ENCODE measurements at regions not wholly inside any gene's neighbourhood (a gene's known extent, or its start where the extent isn't known, plus 50 kb on each side); places are given as distances from the start of the nearest gene placed in this dataset.

GRCh38 chr10:30536578-30536977, 93.0 kb downstream of the LYZL2 start:
- WGBS, 2 donors (ENCODE audit: low coverage in 1 of 2) = 28 to 42% methylated on average over 4 of the region's 4 CpGs
- no peaks in the 10 kb centered on the region for H3K27me3 ChIP-seq
- H3K4me3 ChIP-seq = no peak overlapping the region
- in situ Hi-C loops (cut with MboI; ENCODE audit: low pct_ligation_motif_present in 1 of 4, low pct_unique_long_range_greater_than_20kb in 1 of 4, low sequenced_read_pairs in 3 of 4) = loop anchor here in 2 of 4 donors (5.0 to 10.0 kb wide), 2 partner anchors 122 to 124 kb away; no protein-coding TSS in a partner anchor
- H3K4me1 ChIP-seq = peaks cover 0 to 8% (median 0%) of the 10 kb centered on the region in 4 donors
- no peak for DNase-seq
- intact Hi-C loops (cut with DNase I; ENCODE audit: low total_unique reads) = no loop called here
- H3K27ac ChIP-seq = no peak overlapping the region
- H3K9me3 ChIP-seq = no peaks in the 10 kb centered on the region
- no peaks in the 10 kb centered on the region for H3K36me3 ChIP-seq
- no peak for TF ChIP-seq POLR2A (IDR thresholded peaks at IDR 0.05)
- TF ChIP-seq EP300 (IDR thresholded peaks at IDR 0.05; ENCODE audit: low read depth) = no peak
- TF ChIP-seq CTCF (IDR thresholded peaks at IDR 0.05) = no peak
- TF ChIP-seq POLR2AphosphoS5 (IDR thresholded peaks at IDR 0.05) = no peak

GRCh38 chr10:30535677-30536076, 93.9 kb downstream of the LYZL2 start:
- no peak for DNase-seq
- no peaks in the 10 kb centered on the region for H3K27me3 ChIP-seq
- H3K27ac ChIP-seq = no peak overlapping the region
- intact Hi-C loops (cut with DNase I; ENCODE audit: low total_unique reads) (no loop called here), in situ Hi-C loops (cut with MboI; ENCODE audit: low pct_ligation_motif_present in 1 of 4, low pct_unique_long_range_greater_than_20kb in 1 of 4, low sequenced_read_pairs in 3 of 4) (loop anchor here in 2 of 4 donors (5.0 to 10.0 kb wide), 2 partner anchors 121 to 123 kb away; no protein-coding TSS in a partner anchor)
- H3K9me3 ChIP-seq = no peaks in the 10 kb centered on the region
- H3K36me3 ChIP-seq = no peaks in the 10 kb centered on the region
- peaks cover 0 to 8% (median 0%) of the 10 kb centered on the region in 4 donors for H3K4me1 ChIP-seq
- H3K4me3 ChIP-seq = no peak overlapping the region
- WGBS, 2 donors (ENCODE audit: low coverage in 1 of 2) = 94% methylated on average over 4 of the region's 4 CpGs; no CpG with 5 or more reads in 1 of the 2 donors
- TF ChIP-seq EP300 (IDR thresholded peaks at IDR 0.05; ENCODE audit: low read depth) = no peak
- no peak for TF ChIP-seq CTCF (IDR thresholded peaks at IDR 0.05)
- no peak for TF ChIP-seq POLR2AphosphoS5 (IDR thresholded peaks at IDR 0.05)
- TF ChIP-seq POLR2A (IDR thresholded peaks at IDR 0.05) = no peak

- DNase-seq = peak; percentile 80
- Histone ChIP-seq H3K27ac (no peak overlapping the region), H3K4me3 (no peak overlapping the region), H3K27me3 (no peaks in the 10 kb centered on the region), H3K9me3 (no peaks in the 10 kb centered on the region), H3K36me3 (no peaks in the 10 kb centered on the region), H3K4me1 (peaks cover 0 to 8% (median 0%) of the 10 kb centered on the region in 4 donors)
- in situ Hi-C loops (cut with MboI; ENCODE audit: low pct_ligation_motif_present in 1 of 4, low pct_unique_long_range_greater_than_20kb in 1 of 4, low sequenced_read_pairs in 3 of 4) = loop anchor here (5.0 to 10.0 kb wide), 3 partner anchors 117 to 122 kb away; no protein-coding TSS in a partner anchor
- intact Hi-C loops (cut with DNase I; ENCODE audit: low total_unique reads) = loop anchor here (5.0 kb wide), 1 partner anchor 122 kb away; no protein-coding TSS in a partner anchor
- TF ChIP-seq EP300 (IDR thresholded peaks at IDR 0.05; ENCODE audit: low read depth) (no peak), POLR2AphosphoS5 (IDR thresholded peaks at IDR 0.05) (no peak), CTCF (IDR thresholded peaks at IDR 0.05) (peak; percentile 86 to 93 (median 90)), POLR2A (IDR thresholded peaks at IDR 0.05) (no peak)
- 0 to 37% methylated on average over 4 to 20 of the region's 20 CpGs for WGBS, 2 donors (ENCODE audit: low coverage in 1 of 2)
Measured at GRCh38 chr10:30534465-30535144, 94.9 kb downstream of the LYZL2 start.

- no peak for DNase-seq
- 80 to 95% methylated on average over 1 to 8 of the region's 8 CpGs for WGBS, 2 donors (ENCODE audit: low coverage in 1 of 2)
- in situ Hi-C loops (cut with MboI; ENCODE audit: low pct_ligation_motif_present in 1 of 4, low pct_unique_long_range_greater_than_20kb in 1 of 4, low sequenced_read_pairs in 3 of 4) = loop anchor here in 3 of 4 donors (5.0 to 10.0 kb wide), 3 partner anchors 115 to 120 kb away; no protein-coding TSS in a partner anchor
- no peaks in the 10 kb centered on the region for H3K36me3 ChIP-seq
- peaks cover 0 to 14% (median 2%) of the 10 kb centered on the region in 4 donors for H3K4me1 ChIP-seq
- H3K9me3 ChIP-seq = no peaks in the 10 kb centered on the region
- H3K27me3 ChIP-seq = no peaks in the 10 kb centered on the region
- no peak overlapping the region for H3K4me3 ChIP-seq
- TF ChIP-seq CTCF (IDR thresholded peaks at IDR 0.05) = no peak
- no peak for TF ChIP-seq POLR2AphosphoS5 (IDR thresholded peaks at IDR 0.05)
- TF ChIP-seq POLR2A (IDR thresholded peaks at IDR 0.05) = no peak
- no peak for TF ChIP-seq EP300 (IDR thresholded peaks at IDR 0.05; ENCODE audit: low read depth)
- H3K27ac ChIP-seq = no peak overlapping the region
- intact Hi-C loops (cut with DNase I; ENCODE audit: low total_unique reads) = loop anchor here (5.0 kb wide), 1 partner anchor 120 kb away; no protein-coding TSS in a partner anchor
Measured at GRCh38 chr10:30531751-30532530, 97.6 kb downstream of the LYZL2 start.
